ENCODE measurements at regions not wholly inside any gene's neighbourhood (a gene's known extent, or its start where the extent isn't known, plus 50 kb on each side); places are given as distances from the start of the nearest gene placed in this dataset.

DNA sequence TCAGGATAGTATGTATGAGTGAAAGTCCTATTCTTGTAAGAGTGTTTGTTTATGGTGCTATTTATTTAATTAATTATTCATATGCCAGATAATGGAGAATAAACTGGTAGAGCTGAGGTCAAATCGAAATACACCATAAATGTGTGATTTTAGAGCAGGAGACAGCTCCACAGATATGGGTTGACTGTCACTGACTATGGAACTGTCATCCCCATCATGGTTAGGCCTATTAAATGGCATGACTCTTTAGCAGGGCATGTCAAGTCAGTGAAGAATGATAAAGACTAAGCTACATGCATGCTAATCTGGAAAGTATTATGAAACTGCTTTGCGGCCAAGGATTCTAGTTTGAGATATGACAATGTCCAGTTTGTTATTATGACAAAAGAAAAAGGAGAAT lies 658.6 kb downstream of the ISL1 start:
- intact Hi-C loops (cut with micrococcal nuclease; ENCODE audit: unreplicated experiment): no loop called here
- ChIA-PET CTCF (no interaction called here), POLR2A (ENCODE audit: low non-redundant PET) (no interaction called here)
- Histone ChIP-seq H3K27ac (ENCODE audit: low read depth, low read length, poor library complexity, severe bottlenecking) (no peak overlapping the region), H3K4me3 (ENCODE audit: low read depth, low read length, poor library complexity, severe bottlenecking) (no peak overlapping the region), H3K36me3 (ENCODE audit: insufficient read depth, low read length, poor library complexity, severe bottlenecking) (no peaks in the 10 kb centered on the region), H3K9me3 (ENCODE audit: low read depth, low read length, poor library complexity, severe bottlenecking) (no peaks in the 10 kb centered on the region), H3K4me1 (ENCODE audit: insufficient read depth, low read length, poor library complexity, severe bottlenecking) (no peaks in the 10 kb centered on the region), H3K27me3 (replicated peaks; ENCODE audit: insufficient read depth, low read depth, low read length, poor library complexity) (no peaks in the 10 kb centered on the region)
- BruUV-seq (replicated peaks): no TSS peak
- TF ChIP-seq EZH2 (IDR thresholded peaks at IDR 0.05; ENCODE audit: borderline replicate concordance, low read depth, low read length, poor library complexity, severe bottlenecking): no peak
- TF ChIP-seq, protein P1, sequence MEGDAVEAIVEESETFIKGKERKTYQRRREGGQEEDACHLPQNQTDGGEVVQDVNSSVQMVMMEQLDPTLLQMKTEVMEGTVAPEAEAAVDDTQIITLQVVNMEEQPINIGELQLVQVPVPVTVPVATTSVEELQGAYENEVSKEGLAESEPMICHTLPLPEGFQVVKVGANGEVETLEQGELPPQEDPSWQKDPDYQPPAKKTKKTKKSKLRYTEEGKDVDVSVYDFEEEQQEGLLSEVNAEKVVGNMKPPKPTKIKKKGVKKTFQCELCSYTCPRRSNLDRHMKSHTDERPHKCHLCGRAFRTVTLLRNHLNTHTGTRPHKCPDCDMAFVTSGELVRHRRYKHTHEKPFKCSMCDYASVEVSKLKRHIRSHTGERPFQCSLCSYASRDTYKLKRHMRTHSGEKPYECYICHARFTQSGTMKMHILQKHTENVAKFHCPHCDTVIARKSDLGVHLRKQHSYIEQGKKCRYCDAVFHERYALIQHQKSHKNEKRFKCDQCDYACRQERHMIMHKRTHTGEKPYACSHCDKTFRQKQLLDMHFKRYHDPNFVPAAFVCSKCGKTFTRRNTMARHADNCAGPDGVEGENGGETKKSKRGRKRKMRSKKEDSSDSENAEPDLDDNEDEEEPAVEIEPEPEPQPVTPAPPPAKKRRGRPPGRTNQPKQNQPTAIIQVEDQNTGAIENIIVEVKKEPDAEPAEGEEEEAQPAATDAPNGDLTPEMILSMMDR (conservative IDR thresholded peaks at IDR 0.05; ENCODE audit: low read depth, low read length): no peak
- DNase-seq (ENCODE audit: low spot score): no peak

DNA sequence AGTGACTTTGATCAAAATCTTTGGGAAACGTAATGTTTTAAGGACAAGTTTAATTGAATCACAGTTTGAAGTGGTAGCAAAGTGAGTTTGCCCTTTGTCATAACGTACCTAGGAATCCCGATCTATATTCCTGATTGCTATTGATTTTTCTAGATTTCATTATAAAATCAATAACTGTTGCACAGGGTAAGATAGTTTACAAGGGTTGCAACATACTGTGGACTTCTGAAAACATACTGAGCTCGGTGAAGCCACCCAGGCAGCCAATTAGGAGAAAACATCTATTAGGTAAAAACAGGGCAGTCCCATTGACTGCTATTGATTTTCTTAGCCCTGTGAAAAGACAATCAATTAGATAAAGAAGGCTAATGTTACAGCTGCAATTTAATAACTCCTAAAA lies 659.9 kb downstream of the ISL1 start:
- TF ChIP-seq, protein P1 (conservative IDR thresholded peaks at IDR 0.05; ENCODE audit: low read depth, low read length): no peak
- no peak for TF ChIP-seq EZH2 (IDR thresholded peaks at IDR 0.05; ENCODE audit: borderline replicate concordance, low read depth, low read length, poor library complexity, severe bottlenecking)
- no TSS peak for BruUV-seq (replicated peaks)
- no peaks in the 10 kb centered on the region for H3K27me3 ChIP-seq (replicated peaks; ENCODE audit: insufficient read depth, low read depth, low read length, poor library complexity)
- H3K36me3 ChIP-seq (ENCODE audit: insufficient read depth, low read length, poor library complexity, severe bottlenecking): no peaks in the 10 kb centered on the region
- H3K9me3 ChIP-seq (ENCODE audit: low read depth, low read length, poor library complexity, severe bottlenecking): no peaks in the 10 kb centered on the region
- H3K27ac ChIP-seq (ENCODE audit: low read depth, low read length, poor library complexity, severe bottlenecking): no peak overlapping the region
- no peak overlapping the region for H3K4me3 ChIP-seq (ENCODE audit: low read depth, low read length, poor library complexity, severe bottlenecking)
- CTCF ChIA-PET: no interaction called here
- intact Hi-C loops (cut with micrococcal nuclease; ENCODE audit: unreplicated experiment): no loop called here
- no peaks in the 10 kb centered on the region for H3K4me1 ChIP-seq (ENCODE audit: insufficient read depth, low read length, poor library complexity, severe bottlenecking)
- no peak for DNase-seq (ENCODE audit: low spot score)
- POLR2A ChIA-PET (ENCODE audit: low non-redundant PET): no interaction called here

DNA sequence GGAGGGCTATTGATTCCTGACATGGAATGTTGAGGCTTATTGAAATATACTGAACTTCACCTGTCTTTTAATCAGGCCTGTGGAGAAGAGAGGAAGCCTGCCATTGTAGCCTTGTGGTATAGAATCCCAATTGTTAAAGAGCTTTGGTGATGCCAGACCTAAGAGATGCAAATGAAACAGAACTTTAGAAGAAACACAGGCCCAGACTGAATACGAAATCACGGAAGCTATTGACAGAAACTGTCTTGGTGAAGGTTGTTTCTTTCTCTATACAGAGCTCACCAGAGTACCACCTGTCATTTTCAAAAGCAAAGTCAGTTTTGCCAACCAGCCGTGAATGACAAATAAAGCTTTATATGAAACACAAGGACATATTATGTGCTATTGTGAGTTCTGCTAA lies 660.3 kb downstream of the ISL1 start:
- no peak overlapping the region for H3K4me3 ChIP-seq (ENCODE audit: low read depth, low read length, poor library complexity, severe bottlenecking)
- no TSS peak for BruUV-seq (replicated peaks)
- no peak for DNase-seq (ENCODE audit: low spot score)
- no peaks in the 10 kb centered on the region for H3K4me1 ChIP-seq (ENCODE audit: insufficient read depth, low read length, poor library complexity, severe bottlenecking)
- H3K36me3 ChIP-seq (ENCODE audit: insufficient read depth, low read length, poor library complexity, severe bottlenecking): no peaks in the 10 kb centered on the region
- H3K27ac ChIP-seq (ENCODE audit: low read depth, low read length, poor library complexity, severe bottlenecking): no peak overlapping the region
- POLR2A ChIA-PET (ENCODE audit: low non-redundant PET): no interaction called here
- CTCF ChIA-PET: no interaction called here
- no peaks in the 10 kb centered on the region for H3K9me3 ChIP-seq (ENCODE audit: low read depth, low read length, poor library complexity, severe bottlenecking)
- no peaks in the 10 kb centered on the region for H3K27me3 ChIP-seq (replicated peaks; ENCODE audit: insufficient read depth, low read depth, low read length, poor library complexity)
- intact Hi-C loops (cut with micrococcal nuclease; ENCODE audit: unreplicated experiment): no loop called here
- no peak for TF ChIP-seq EZH2 (IDR thresholded peaks at IDR 0.05; ENCODE audit: borderline replicate concordance, low read depth, low read length, poor library complexity, severe bottlenecking)
- TF ChIP-seq, protein P1 (conservative IDR thresholded peaks at IDR 0.05; ENCODE audit: low read depth, low read length): no peak

All from A673 (cell line).